ENCODE measurements at regions not wholly inside any gene's neighbourhood (a gene's known extent, or its start where the extent isn't known, plus 50 kb on each side); places are given as distances from the start of the nearest gene placed in this dataset.
A peak's percentile ranks its signal among the peaks of the same experiment; 100 is the strongest.

DNA sequence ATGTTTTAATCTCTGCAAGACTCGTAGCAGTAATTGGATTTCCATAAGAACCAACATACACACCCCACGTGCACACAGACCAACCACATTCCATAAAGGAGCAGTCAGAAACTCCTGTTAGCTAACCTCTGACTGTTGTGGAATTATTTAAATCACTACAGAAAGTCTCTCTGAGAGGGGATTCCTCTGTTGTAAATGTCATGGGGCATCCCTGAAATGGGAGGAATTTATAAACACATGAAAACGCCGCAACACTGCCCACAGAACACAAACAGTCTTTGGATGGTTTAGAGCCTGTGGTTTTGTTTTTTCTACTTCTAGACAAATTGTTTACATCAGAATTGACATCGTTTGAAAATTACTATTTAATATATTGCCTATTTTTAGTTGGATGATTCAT, 740.1 kb upstream of the GRM7 start:
- DNase-seq (ENCODE audit: low read depth in 2 of 3, low spot score in 2 of 3): no peak

GRCh38 chr3:6124875-6125274, 736.0 kb upstream of the GRM7 start:
- no peak for DNase-seq (ENCODE audit: low read depth in 2 of 3, low spot score in 2 of 3)

GRCh38 chr3:6125520-6125919, 735.4 kb upstream of the GRM7 start:
- no peak for DNase-seq (ENCODE audit: low read depth in 2 of 3, low spot score in 2 of 3)

DNA sequence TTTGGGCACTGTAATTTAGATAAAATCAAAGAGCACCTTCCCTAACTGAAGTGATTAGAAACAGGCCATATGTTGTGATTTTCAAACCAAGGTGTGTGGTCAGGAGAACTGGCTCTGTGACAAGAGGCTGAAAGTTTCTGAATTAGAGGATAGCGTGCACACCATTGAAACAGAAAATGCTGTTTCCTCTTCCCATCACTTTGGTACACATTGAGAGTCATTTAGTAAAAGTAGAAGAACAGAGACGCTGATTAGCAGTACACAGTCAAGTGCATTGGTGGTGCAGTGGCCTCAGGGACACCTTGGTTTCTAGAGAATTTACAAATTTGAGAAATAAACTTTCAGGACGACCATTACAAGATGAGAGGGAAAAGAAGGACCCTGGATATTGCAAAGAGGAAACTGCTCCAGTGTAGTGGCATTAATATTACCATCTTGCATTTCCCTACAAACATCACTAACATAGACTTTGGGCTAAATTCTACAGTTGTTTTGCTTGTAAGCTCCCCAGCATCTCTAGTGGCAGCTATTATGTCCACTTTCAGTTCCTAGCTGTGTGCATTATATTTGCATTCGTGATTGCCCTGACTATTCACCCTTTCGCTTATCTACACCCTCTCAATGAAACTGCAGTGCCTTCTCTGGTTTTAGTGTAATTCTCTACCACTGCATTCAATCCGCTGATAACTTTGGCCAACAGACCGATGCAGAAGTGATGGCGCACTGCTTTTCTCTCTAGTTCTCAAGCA, 728.1 kb upstream of the GRM7 start:
- DNase-seq (ENCODE audit: low read depth in 2 of 3, low spot score in 2 of 3): no peak

DNA sequence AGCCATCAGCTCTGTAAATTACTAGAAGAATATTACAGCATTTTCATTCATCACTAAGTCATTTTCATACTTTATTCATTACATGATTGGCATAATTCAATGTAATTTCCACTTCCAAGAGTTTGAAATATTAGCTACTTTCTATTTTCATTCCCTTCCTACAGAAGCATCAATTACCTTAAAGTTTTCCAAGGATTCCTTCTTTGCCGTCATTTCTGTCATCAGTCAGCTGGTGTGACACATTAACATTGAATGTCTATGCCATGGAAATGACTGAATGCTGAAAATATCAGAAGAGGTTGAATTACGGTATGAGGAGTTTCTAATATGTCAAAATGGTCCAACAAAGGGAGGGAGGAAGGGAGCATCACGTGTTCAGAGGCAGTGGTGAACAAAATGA, 718.2 kb upstream of the GRM7 start:
- DNase-seq (ENCODE audit: low read depth in 2 of 3, low spot score in 2 of 3): no peak

- DNase-seq (ENCODE audit: low read depth in 2 of 3, low spot score in 2 of 3): no peak
These were observed 713.0 kb upstream of the GRM7 start for GRCh38 chr3:6147883-6148282.

GRCh38 chr3:6155650-6156338, 705.1 kb upstream of the GRM7 start:
- DNase-seq (ENCODE audit: low read depth in 2 of 3, low spot score in 2 of 3): no peak

DNA sequence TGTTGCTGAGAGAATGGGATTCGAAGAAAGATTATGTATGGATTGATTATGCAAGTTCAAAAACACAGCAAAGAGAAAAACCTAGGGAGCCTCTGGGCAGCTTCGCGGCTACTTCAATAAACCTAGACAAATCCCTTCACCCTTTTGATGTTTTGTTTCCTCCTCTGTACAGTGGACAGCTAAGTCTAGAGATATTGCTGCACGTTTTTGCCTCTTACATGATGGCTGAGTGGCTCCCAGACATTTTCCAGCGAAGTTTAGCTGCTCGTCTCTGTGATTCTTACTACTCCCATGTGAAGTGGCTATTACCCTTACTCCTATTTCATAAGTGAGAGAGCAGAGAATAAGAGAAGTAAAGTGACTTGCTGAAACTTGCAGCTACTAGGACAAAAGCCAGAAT, 695.0 kb upstream of the GRM7 start:
- no peak for DNase-seq (ENCODE audit: low read depth in 2 of 3, low spot score in 2 of 3)

DNA sequence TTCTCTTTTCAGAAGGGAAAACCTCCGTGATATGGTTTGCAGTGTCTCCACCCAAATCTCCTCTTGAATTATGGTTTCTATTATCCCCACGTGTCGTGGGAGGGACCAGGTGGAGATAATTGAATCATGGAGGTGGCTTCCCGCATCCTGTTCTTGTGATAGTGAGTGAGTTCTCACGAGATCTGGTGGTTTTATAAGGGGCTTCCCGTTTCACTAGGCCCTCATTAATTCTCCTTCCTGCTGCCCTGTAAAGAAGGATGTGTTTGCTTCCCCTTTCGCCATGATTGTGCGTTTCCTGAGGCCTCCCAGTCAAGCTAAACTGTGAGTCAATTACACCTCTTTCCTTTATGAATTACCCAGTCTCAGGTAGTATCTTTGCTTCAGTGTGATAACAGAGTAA, 692.7 kb upstream of the GRM7 start:
- peak in 2 of 3 donors; percentile 16 to 59 for DNase-seq (ENCODE audit: low read depth in 2 of 3, low spot score in 2 of 3)

DNA sequence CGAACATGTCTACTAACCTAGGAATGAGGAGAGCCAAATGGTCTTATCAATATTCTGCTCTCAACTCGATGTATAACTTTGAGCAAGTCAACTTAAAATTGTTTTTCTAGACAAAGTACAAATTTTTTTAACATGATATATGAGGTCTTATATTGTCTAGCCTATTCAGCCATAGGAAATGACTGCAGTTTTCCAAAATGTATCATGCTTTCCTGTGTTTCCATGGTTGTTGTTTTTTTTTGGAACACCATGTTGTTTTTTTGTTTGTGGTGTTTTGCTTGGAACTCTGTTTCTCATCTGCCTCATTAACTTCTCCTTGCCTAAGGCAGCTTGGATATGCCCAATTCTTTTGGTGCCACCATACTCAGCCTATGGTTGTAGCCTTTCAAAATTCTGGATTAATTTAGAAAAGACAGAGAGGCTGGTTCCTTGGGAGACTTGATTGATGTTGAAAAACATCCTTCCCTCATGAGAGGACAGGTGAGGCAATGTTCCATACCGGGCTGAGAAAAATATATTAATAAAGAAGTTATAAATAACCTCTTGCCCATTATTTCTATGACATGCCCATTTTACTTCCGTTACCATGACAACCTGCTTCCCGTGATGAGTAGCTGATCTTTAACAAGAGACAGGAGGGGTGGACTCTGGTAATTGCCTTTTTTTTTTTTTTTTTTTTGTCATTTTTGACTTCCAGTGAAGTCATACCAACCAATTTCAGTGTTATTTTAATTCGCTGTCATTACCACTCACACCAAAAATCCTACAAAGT, 687.9 kb upstream of the GRM7 start:
- DNase-seq (ENCODE audit: low read depth in 2 of 3, low spot score in 2 of 3): no peak

- DNase-seq (ENCODE audit: low read depth in 2 of 3, low spot score in 2 of 3): no peak
These were observed 683.5 kb upstream of the GRM7 start for GRCh38 chr3:6177417-6177816.

DNA sequence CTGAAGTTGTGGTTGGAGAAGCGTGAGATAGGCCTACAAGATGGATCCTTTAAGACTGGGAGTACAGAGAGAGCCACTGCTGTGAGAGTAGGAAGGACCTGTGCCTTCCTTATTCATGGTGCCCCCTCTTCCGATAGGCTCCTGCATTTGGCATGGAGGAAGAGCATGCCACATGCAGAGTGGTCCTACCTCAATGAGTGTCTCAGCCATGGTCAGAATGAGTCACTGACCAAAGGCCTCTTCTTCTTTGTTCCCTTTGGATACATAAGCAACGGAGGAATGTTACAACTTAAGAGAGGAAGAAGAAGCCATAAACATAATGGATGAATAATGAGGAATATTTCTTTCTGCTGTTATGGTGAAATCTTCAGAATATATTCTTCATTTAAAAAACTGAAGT, 681.2 kb upstream of the GRM7 start:
- no peak for DNase-seq (ENCODE audit: low read depth in 2 of 3, low spot score in 2 of 3)

DNA sequence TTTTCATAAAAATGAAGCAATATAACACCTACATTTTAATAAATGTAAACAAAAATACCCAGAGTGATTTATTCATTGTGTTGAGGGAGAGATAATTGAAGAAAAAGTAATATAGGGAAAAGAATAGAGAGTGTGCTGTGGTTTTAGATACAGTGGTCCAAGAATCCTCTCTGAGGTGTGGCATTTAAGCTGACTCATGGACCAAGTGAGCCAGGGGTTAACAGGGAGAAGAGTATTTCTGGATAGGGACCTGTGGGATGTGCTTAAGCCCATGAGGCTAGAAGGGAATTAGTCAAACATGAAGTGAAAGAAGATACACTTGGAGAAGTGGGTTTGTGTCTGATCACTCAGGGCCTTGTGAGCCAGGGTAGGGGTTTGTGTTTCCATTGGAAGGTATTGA, 680.7 kb upstream of the GRM7 start:
- DNase-seq (ENCODE audit: low read depth in 2 of 3, low spot score in 2 of 3): no peak

GRCh38 chr3:6182476-6182875, 678.4 kb upstream of the GRM7 start:
- no peak for DNase-seq (ENCODE audit: low read depth in 2 of 3, low spot score in 2 of 3)

GRCh38 chr3:6182909-6183308, 678.0 kb upstream of the GRM7 start:
- no peak for DNase-seq (ENCODE audit: low read depth in 2 of 3, low spot score in 2 of 3)

- DNase-seq (ENCODE audit: low read depth in 2 of 3, low spot score in 2 of 3): no peak
These were observed 671.5 kb upstream of the GRM7 start for GRCh38 chr3:6189384-6189783.

GRCh38 chr3:6204891-6205290, 656.0 kb upstream of the GRM7 start:
- peak in 2 of 3 donors; percentile 7 to 42 for DNase-seq (ENCODE audit: low read depth in 2 of 3, low spot score in 2 of 3)

- DNase-seq (ENCODE audit: low read depth in 2 of 3, low spot score in 2 of 3): no peak
These were observed 644.5 kb upstream of the GRM7 start for GRCh38 chr3:6216135-6217026.

DNA sequence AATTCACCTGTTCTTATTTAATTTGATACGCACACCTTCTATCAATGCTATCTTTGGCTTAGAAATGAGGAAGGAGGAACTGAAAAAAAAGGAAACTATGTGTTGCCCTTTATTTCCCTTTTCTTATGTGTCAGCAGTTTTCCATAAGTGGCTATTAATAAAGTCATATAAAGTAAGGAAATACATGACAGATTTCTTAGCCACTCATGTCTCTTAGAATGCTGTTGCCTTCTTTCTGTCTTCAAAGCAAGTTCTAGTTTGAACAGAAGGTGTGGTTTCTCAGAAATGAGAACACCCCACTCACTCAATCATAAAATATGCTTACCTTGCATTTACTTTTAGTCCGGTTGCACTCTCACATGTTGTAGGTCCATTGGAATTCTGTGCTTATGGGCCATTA, 640.5 kb upstream of the GRM7 start:
- DNase-seq (ENCODE audit: low read depth in 2 of 3, low spot score in 2 of 3): peak in 2 of 3 donors; percentile 9 to 67

DNA sequence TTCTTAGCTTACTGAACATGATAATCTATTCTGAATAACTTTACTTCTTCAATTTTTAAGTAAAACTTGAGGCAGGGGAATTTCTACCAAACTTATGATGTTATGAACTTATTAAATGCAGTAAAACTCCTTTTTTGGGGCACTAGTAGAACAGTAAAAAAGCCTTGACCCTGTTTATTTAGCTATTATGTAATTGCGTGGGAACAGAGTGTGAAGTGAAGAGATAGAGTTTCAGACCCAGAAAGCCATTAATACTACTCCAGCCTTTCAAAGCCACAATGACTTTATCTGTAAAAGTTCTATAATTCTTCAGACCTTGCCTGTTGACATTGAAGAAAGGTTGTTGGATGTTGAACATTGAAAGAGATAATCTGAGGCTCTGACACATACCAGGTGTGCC, 638.8 kb upstream of the GRM7 start:
- no peak for DNase-seq (ENCODE audit: low read depth in 2 of 3, low spot score in 2 of 3)

GRCh38 chr3:6223572-6223971, 637.3 kb upstream of the GRM7 start:
- DNase-seq (ENCODE audit: low read depth in 2 of 3, low spot score in 2 of 3): no peak
